Activated naive CD8-positive, alpha-beta T cell (primary cell): ENCODE measurements at regions not wholly inside any gene's neighbourhood (a gene's known extent, or its start where the extent isn't known, plus 50 kb on each side); places are given as distances from the start of the nearest gene placed in this dataset.

Experiments used
- H3K27ac Mint-ChIP-seq: one replicate; pipeline ENCODE4 v1.8.0; 2021; ENCODE audit warnings: mixed read lengths
- H3K27me3 Mint-ChIP-seq: one replicate; pipeline ENCODE4 v1.8.0; 2021; ENCODE audit warnings: mixed read lengths
- H3K36me3 Mint-ChIP-seq: one replicate; pipeline ENCODE4 v1.8.0; 2021; ENCODE audit warnings: mixed read lengths
- H3K4me1 Mint-ChIP-seq: one replicate; pipeline ENCODE4 v1.8.0; 2021; ENCODE audit warnings: low read depth, mixed read lengths
- H3K4me3 Mint-ChIP-seq: one replicate; pipeline ENCODE4 v1.8.0; 2021; ENCODE audit warnings: mild to moderate bottlenecking, mixed read lengths
- H3K9me3 Mint-ChIP-seq: one replicate; pipeline ENCODE4 v1.8.0; 2021; ENCODE audit warnings: low read depth, mixed read lengths

DNA sequence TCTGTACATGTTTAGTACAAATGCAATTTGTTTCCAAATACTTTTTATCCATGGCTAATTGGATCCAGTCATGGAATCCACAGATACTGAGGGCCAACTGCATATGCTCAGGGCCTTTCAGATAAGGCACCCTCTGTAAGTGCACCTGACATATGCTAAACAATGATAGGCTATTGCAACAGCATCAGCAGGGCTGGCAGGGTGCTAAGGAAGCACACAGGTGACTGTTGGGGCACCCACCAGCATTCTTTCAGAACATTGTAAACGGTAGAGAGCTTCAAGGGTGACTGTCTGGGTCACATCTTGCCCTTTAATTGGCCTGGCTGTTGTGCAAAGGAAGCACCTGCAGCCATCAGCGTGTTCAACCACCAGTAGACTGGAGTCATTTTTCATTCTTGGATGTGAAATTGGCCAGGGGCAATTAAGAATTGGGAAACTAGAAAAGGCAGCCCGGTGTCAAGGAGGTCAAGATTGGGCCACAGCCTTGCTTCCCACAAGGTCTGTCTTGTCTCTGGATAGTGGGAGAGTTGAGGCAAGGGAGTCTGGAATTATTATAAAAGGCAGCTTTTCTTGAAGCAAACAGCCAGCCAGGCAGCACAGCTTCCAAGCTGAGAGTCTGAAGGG is 129.3 kb upstream of the RAI14 start:
- Mint-ChIP-seq H3K4me1 (no peaks in the 10 kb centered on the region), H3K27ac (no peak overlapping the region), H3K27me3 (peaks cover 2% of the 10 kb centered on the region), H3K4me3 (no peak overlapping the region), H3K36me3 (no peaks in the 10 kb centered on the region), H3K9me3 (no peaks in the 10 kb centered on the region)

DNA sequence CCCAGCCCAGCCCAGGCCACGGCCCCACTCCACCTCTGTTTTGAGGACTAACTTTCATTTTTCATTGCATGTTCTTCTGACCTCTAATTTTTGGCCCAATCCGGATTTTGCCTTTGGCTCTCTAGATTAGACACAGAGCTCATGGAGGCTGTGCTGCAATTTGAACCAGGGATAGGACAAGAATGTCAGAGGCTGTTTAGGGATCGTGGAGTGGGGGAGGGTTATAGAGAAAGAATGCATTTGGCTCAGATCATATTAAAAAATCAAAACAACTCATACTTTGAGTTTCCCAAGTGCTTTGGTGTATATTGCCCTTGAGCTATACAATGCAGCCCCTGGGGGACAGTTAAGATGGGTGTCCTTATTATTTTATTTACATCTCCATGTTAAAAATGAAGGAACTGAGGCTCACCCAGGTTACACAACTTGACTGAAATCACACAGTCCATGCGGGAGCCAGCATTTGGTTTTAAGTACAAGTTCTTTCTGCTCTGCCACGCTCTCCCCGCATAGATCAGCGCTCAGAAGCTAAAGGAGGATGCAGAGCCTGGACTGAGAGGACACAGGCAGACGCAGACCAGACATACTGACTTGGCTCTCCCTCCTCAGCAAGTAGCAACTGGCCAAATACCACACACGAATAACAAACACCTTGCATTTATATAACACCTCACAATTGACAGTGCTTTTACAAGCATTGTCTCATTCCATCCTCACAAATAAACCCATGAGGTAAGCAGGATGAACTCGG is 126.4 kb upstream of the RAI14 start:
- H3K27me3 Mint-ChIP-seq, result no peaks in the 10 kb centered on the region
- H3K27ac Mint-ChIP-seq, result no peak overlapping the region
- no peaks in the 10 kb centered on the region for H3K36me3 Mint-ChIP-seq
- no peaks in the 10 kb centered on the region for H3K9me3 Mint-ChIP-seq
- H3K4me3 Mint-ChIP-seq, result no peak overlapping the region
- no peaks in the 10 kb centered on the region for H3K4me1 Mint-ChIP-seq

DNA sequence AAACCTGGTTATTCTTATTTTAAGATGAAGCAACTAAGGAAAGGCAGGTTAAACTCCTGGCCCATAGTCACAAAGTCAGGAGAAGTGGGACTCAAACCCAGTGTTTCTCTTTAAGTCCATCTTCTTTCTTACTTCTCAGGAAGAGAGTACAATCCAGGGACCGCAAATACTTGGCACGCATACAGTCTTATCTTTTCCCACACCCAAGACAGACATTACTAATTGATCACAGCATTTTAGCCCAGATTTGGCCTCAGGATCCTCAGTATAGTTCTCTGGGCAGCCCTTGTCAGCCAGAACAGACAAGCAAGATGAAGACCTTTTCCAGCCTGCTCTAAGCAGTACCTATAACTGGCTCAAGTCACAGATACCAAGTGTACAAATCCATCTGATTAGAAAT is 125.5 kb upstream of the RAI14 start:
- Mint-ChIP-seq H3K27ac (no peak overlapping the region), H3K36me3 (no peaks in the 10 kb centered on the region), H3K4me3 (no peak overlapping the region), H3K27me3 (no peaks in the 10 kb centered on the region), H3K9me3 (no peaks in the 10 kb centered on the region), H3K4me1 (no peaks in the 10 kb centered on the region)

DNA sequence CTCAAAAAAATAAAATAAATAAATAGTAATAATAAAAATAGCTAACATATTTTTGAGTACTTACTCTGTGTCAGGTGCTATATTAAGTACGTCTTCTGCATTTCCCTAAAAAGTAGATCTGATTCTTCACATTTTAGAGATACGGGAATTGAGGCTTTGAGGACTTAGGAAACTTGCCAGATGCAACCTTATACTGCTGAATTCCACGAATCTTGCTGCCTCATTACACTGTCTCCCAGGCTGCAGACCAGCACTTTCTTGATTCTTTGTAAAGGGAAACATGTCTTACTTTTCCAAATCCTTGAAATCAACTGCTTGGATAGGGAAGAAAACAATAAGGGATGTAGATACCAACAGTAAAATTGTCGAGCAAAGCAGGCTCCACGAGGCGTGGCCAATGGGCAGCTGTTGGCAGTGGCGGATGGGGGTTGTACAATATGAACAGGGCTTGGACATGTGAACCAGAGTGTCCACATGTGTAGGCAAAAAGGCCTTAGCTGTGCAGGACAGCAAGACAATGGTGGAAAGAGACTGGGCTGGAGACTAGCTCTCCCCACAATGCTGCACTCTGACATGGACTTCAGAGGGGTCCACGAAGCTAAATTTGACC is 124.3 kb upstream of the RAI14 start:
- Mint-ChIP-seq H3K27me3 (no peaks in the 10 kb centered on the region), H3K36me3 (no peaks in the 10 kb centered on the region), H3K4me3 (no peak overlapping the region), H3K9me3 (no peaks in the 10 kb centered on the region), H3K27ac (no peak overlapping the region), H3K4me1 (peaks cover 3% of the 10 kb centered on the region)

DNA sequence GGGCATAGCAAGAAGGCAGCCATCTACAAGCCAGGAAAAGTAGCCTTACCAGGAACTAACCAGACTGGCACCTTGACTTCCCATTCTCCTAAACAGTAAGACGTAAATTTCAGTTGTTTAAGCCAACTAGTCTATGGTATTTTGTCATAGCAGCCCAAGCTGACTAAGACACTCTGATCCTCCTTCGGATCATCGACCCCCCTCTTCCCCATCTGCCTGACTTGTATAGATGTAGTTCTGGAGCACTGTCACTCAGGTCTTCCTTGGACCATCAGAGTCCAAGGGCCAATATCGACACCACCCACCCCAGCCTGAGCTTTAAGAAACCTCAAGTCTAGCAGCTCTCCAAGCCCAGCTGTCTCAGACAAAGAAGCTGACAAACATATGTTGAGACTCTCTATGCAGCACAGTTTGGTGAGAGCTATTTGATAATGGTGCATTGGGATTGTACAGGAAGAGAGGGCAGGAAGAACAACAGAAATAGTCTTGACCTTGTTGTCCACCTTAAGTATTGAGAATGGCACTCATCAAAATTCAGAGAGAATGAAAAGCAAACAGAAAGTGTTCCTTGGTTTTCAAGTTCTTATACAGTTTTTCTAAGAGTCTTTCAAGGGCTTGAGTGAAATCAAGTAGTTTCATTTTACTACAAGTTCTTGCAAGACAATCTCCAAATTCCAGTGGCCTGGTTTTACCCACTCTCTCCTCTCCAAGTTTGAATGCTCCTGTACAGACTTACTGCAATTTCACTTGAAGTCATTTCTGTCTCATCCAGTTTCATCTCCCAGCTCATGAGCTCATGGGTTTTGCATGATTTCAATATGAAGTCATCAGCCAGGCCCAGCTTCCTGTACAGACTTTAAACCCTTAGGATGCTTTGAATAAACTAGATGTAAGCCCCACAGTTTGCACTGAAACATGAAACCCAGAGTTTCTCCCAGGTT is 122.3 kb upstream of the RAI14 start:
- Mint-ChIP-seq H3K27ac (no peak overlapping the region), H3K4me1 (peaks cover 3% of the 10 kb centered on the region), H3K4me3 (no peak overlapping the region), H3K36me3 (no peaks in the 10 kb centered on the region), H3K9me3 (no peaks in the 10 kb centered on the region), H3K27me3 (peaks cover 3% of the 10 kb centered on the region)

DNA sequence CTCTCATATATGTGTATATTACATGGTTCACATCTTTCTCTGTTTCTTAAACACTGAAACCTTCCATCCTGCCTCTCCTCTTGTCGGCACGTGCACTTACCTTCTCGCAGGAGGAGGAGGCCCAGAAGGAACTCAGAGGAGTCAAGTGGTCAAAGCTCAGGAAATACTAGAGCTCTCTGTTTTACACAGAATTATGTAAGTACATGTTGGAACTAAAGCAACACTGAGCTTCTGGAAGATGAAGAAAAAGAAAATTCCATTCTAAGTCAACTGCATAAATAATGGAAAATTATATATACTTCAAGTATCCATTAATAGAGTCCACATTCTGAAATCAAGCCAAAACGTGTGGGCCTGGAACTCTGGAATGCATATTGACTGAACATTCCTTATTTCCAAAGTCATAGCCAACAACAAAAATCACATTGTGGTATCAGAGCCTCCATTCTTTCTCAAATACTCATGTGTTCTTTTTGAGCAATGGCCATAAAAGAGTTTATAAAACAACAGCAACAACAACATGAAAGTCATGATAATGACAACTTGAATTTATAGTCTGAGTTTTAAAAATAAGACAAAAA is 121.5 kb upstream of the RAI14 start:
- Mint-ChIP-seq H3K36me3 (no peaks in the 10 kb centered on the region), H3K27ac (no peak overlapping the region), H3K4me3 (no peak overlapping the region), H3K9me3 (no peaks in the 10 kb centered on the region), H3K4me1 (peaks cover 3% of the 10 kb centered on the region), H3K27me3 (peaks cover 8% of the 10 kb centered on the region)

DNA sequence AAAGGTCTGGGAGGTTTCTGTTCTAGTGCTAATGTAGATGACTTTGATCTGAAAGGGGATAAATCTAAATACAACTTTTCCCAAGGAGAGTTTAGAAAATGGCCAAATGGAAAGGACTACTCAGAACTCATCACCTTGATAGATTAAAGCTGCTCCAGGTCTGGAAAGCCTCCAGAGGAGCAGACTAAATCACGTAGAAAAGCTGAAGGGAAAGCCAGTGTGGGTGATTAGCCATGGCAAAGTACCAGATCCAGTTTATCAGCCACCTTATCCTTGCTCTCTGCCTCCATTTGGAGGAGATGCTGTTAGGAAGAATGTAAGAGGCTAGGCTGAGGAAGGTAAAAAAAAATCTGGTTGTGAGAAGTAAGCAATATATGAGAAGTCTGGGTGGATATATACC is 120.7 kb upstream of the RAI14 start:
- H3K9me3 Mint-ChIP-seq, result no peaks in the 10 kb centered on the region
- H3K4me3 Mint-ChIP-seq, result no peak overlapping the region
- H3K27me3 Mint-ChIP-seq, result peaks cover 15% of the 10 kb centered on the region
- no peaks in the 10 kb centered on the region for H3K36me3 Mint-ChIP-seq
- no peak overlapping the region for H3K27ac Mint-ChIP-seq
- H3K4me1 Mint-ChIP-seq, result peaks cover 3% of the 10 kb centered on the region

DNA sequence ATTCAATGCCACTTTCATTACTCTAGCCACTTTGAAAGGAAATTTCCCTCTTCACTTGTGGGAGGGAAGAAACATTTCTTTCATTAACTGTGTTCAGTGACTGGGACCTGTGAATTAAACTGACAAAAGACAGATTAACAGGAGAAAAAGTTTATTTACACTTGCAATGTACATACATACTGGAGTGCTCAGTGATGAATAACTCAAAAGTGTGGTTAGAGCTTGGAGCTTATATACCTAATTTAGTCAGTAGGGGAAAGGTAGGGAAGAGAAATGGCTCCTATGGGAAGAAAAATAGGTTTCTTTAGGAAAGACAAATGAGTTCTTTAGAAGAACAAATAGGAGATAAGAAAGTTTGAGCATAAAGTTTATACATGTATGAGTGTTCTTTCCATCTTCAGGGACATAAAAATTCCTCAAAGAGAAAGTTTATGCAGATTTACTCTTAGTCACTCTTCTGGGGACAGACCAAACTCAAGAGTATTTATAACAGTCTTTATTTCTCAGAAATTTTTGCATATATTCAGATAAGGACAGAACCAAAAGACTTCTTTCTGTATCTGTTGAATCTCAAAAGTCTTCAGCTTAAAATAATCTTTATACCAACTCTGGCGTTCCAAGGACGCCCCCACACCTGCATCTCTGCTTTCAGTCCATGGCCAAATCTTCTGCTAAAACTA is 120.0 kb upstream of the RAI14 start:
- Mint-ChIP-seq H3K4me1 (peaks cover 3% of the 10 kb centered on the region), H3K36me3 (no peaks in the 10 kb centered on the region), H3K27me3 (peaks cover 20% of the 10 kb centered on the region), H3K9me3 (no peaks in the 10 kb centered on the region), H3K4me3 (no peak overlapping the region), H3K27ac (no peak overlapping the region)

DNA sequence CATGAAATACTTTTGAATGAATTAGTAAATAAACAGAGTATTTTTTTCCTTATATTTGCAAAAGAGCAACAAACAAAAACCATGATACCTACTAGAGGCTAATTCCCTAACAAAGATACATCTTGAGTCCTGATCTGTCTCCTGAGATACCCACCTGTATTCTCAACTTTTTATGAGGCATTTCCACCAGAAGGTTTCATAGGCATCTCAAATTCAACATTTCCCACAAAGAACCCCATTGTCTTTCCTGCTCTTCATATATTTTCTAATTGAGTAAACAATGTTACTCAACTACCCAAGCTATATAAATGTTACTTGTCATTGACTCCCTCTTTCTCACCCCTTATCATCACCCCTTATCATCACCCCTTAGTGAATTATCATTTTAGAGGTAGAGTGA is 119.4 kb upstream of the RAI14 start:
- Mint-ChIP-seq H3K36me3 (no peaks in the 10 kb centered on the region), H3K27me3 (peaks cover 22% of the 10 kb centered on the region), H3K9me3 (no peaks in the 10 kb centered on the region), H3K4me1 (peaks cover 3% of the 10 kb centered on the region), H3K27ac (no peak overlapping the region), H3K4me3 (no peak overlapping the region)

DNA sequence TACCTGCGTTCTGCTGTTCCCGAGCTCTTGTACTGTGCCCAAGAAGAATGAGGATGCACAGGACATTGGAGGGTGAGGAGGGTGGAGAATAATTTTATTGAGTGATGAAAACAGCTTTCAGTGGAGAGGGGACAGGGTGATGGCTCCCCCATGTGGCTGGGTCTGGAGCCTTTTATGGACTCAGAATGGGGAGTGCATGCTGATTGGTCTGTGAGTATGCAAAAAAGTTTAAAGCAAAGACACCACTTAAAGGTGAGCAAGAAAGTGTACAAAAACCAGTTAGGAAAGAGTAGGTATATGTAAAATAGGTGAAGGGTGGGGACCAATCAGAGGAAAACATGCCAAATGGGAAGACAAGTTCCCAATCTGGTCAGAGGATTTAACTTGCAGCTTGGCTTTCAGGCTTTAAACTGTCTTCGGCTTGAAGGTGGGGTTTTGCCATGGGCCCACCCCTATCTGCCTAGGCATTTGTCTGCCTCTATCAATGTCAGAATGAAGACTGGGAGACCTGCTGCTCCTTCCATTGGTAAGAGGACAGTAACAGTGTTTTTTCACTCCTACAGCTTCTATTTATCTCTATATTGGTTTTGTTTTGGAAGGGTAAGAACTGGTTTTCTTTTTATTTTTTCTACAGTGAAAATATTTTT is 118.0 kb upstream of the RAI14 start:
- Mint-ChIP-seq H3K4me1 (peaks cover 3% of the 10 kb centered on the region), H3K27ac (no peak overlapping the region), H3K4me3 (no peak overlapping the region), H3K36me3 (no peaks in the 10 kb centered on the region), H3K27me3 (peaks cover 30% of the 10 kb centered on the region), H3K9me3 (no peaks in the 10 kb centered on the region)

DNA sequence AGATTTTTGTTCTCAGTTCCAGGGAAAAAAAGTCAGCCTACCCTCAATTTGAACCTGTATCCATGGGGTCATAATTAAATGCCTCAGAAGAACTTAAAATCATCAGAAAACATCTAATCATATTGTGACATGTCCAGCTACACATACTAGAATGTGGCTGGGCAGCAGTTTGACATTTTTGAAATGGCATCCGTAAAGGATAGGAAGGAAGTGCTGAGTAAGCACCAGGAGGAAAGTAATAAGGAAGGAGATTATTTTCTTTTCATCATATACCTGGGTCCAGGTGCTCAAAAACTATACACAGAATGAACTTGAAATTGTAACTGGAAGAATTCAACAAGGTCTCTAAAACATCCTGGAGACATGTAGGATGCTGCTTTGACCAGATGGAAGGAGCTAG is 116.9 kb upstream of the RAI14 start:
- H3K27me3 Mint-ChIP-seq, result peaks cover 31% of the 10 kb centered on the region

DNA sequence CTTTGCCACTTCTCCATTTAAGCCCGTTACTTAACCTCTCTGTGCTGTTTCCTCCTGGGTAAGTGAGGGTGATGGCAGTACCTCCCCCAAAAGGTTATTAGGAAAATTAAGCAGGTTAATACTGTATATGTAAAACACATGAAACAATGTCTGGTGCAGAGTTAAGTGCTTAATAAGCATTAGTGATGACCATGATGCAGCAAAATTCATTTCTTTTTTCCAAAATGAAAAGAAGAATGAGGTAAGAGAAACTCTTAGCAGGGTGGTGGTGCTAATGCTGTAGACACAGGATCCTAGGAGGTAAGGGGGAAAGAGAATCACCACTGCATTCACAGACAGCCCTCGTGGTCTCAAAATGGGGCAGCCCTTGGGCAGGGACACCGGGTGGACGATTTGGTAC is 115.1 kb upstream of the RAI14 start:
- Mint-ChIP-seq H3K27me3 (peaks cover 31% of the 10 kb centered on the region), H3K4me3 (no peak overlapping the region), H3K9me3 (peaks cover 12% of the 10 kb centered on the region), H3K36me3 (no peaks in the 10 kb centered on the region), H3K27ac (no peak overlapping the region), H3K4me1 (peaks cover under 1% of the 10 kb centered on the region)

More for the DNA sequence above, 116.9 kb upstream of the RAI14 start:
- no peaks in the 10 kb centered on the region for H3K36me3 Mint-ChIP-seq
- peaks cover 3% of the 10 kb centered on the region for H3K4me1 Mint-ChIP-seq
- peaks cover 7% of the 10 kb centered on the region for H3K9me3 Mint-ChIP-seq
- no peak overlapping the region for H3K4me3 Mint-ChIP-seq
- H3K27ac Mint-ChIP-seq, result no peak overlapping the region

DNA sequence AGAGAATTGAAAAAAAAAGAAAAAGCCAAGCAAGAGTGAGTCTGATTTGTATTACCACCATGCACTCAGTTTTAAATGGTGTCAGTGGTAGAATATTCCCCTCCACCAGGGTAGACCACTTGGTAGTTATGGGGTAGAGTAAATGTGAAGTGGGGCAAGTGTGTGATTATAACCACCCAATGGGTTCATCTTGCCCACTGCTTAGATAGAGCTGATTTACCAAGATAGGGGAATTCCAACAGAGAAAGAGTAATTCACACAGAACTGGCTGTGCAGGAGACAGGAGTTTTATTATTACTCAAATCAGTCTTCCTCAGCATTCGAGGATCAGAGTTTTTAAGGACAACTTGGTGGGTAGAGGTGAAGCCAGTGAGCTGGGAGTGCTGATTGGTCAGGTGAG is 113.3 kb upstream of the RAI14 start:
- Mint-ChIP-seq H3K36me3 (no peaks in the 10 kb centered on the region), H3K4me3 (no peak overlapping the region), H3K27ac (no peak overlapping the region), H3K27me3 (peaks cover 36% of the 10 kb centered on the region), H3K9me3 (peaks cover 12% of the 10 kb centered on the region), H3K4me1 (no peaks in the 10 kb centered on the region)

DNA sequence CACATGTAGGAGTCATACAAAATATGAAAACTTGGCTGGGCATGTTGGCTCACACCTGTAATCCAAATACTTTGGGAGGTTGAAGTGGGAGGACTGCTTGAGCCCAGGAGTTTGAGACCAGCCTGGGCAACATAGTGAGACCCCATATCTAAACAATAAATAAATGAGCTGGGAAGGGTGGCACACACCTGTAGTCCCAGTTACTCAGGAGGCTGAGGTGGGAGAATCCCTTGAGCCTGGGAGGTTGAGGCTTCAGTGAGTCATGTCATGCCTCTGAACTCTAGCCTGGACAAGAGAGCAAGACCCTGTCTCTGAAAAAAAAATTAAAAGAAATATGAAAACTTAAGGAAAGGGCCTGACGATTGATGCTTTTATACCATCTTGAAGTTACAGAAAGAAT is 112.4 kb upstream of the RAI14 start:
- Mint-ChIP-seq H3K4me3 (no peak overlapping the region), H3K36me3 (no peaks in the 10 kb centered on the region), H3K4me1 (no peaks in the 10 kb centered on the region), H3K27ac (no peak overlapping the region), H3K9me3 (peaks cover 12% of the 10 kb centered on the region), H3K27me3 (peaks cover 35% of the 10 kb centered on the region)
